Caco-2 (cell line): ENCODE measurements at regions not wholly inside any gene's neighbourhood (a gene's known extent, or its start where the extent isn't known, plus 50 kb on each side); places are given as distances from the start of the nearest gene placed in this dataset.

Experiments used
- BruUV-seq: library from RNA; stranded (reverse); fragments of 400-500 nt; replicated peaks from 2 replicates; lab custom pipeline; 2021; lab: Mats Ljungman, UMichigan
- CTCF ChIA-PET: fragments of 300-600 bp; sonication (Branson Sonifier 250); formaldehyde crosslinking; loops from one replicate; lab custom pipeline; 2022; ENCODE audit warnings: antibody characterized with exemption; lab: Charles Lee
- POLR2A ChIA-PET: fragments of 300-600 bp; sonication (Branson Sonifier 250); formaldehyde crosslinking; loops from one replicate; lab custom pipeline; 2022; ENCODE audit warnings: antibody characterized with exemption; lab: Charles Lee
- DNase-seq, 2 experiments: peaks; one replicate each; pipeline versions ENCODE4 v3.0.0 to v3.0.0-alpha.2; 2020 to 2022
- H3K27me3 ChIP-seq: replicated peaks from 2 replicates; pipeline ENCODE4 v1.6.0; 2011; ENCODE audit warnings: low read length; ENCODE audit not compliant: control insufficient read depth, insufficient read depth
- H3K36me3 ChIP-seq: 2 replicates; pipeline ENCODE4 v1.5.1; 2011; ENCODE audit warnings: low read length; ENCODE audit not compliant: control insufficient read depth, insufficient read depth
- H3K4me1 ChIP-seq: fragments of 250-450 bp; sonication (Bioruptor Pico); 2 replicates; pipeline ENCODE4 v1.5.1; 2020; ENCODE audit warnings: mild to moderate bottlenecking
- H3K4me3 ChIP-seq: 2 replicates; pipeline ENCODE4 v1.5.1; 2011; ENCODE audit warnings: low read depth, mild to moderate bottlenecking, control low read depth, low read length
- H3K9me3 ChIP-seq: fragments of 250-450 bp; sonication (Bioruptor Pico); 2 replicates; pipeline ENCODE4 v1.5.1; 2020; ENCODE audit warnings: mild to moderate bottlenecking, moderate library complexity
- H3K27ac Mint-ChIP-seq: one replicate; pipeline ENCODE4 v1.8.0; 2022; ENCODE audit warnings: mixed read lengths; ENCODE audit not compliant: unreplicated experiment
- H3K27me3 Mint-ChIP-seq: one replicate; pipeline ENCODE4 v1.8.0; 2022; ENCODE audit warnings: mixed read lengths; ENCODE audit not compliant: insufficient read depth, unreplicated experiment
- H3K36me3 Mint-ChIP-seq: one replicate; pipeline ENCODE4 v1.8.0; 2022; ENCODE audit warnings: mild to moderate bottlenecking, mixed read lengths; ENCODE audit not compliant: insufficient read depth, unreplicated experiment
- H3K4me1 Mint-ChIP-seq: one replicate; pipeline ENCODE4 v1.8.0; 2022; ENCODE audit warnings: low read depth, mixed read lengths; ENCODE audit not compliant: unreplicated experiment
- H3K4me3 Mint-ChIP-seq: one replicate; pipeline ENCODE4 v1.8.0; 2022; ENCODE audit warnings: mild to moderate bottlenecking, moderate library complexity, mixed read lengths; ENCODE audit not compliant: unreplicated experiment
- H3K9me3 Mint-ChIP-seq: one replicate; pipeline ENCODE4 v1.8.0; 2022; ENCODE audit warnings: mixed read lengths; ENCODE audit not compliant: unreplicated experiment
- intact Hi-C: fragments of 100-400 bp; cut with micrococcal nuclease; formaldehyde crosslinking; loops from one replicate; pipeline ENCODE4 v1.10.0; 2022; ENCODE audit not compliant: unreplicated experiment
- TF ChIP-seq, protein P1 (sequence below), 2 experiments: fragments of 200-600 bp in 1 of 2; IDR thresholded peaks; 1 replicate in 1 of 2; 2 replicates in 1 of 2; pipeline versions ENCODE4 v1.5.1 to v1.8.0; 2011 to 2022; ENCODE audit warnings: antibody characterized with exemption in 1 of 2, control low read depth in 1 of 2, inconsistent platforms in 1 of 2, low read depth in 1 of 2, low read length in 1 of 2, mild to moderate bottlenecking in 1 of 2, moderate library complexity in 1 of 2; ENCODE audit not compliant: insufficient read depth in 1 of 2, severe bottlenecking in 1 of 2, unreplicated experiment in 1 of 2

DNA sequence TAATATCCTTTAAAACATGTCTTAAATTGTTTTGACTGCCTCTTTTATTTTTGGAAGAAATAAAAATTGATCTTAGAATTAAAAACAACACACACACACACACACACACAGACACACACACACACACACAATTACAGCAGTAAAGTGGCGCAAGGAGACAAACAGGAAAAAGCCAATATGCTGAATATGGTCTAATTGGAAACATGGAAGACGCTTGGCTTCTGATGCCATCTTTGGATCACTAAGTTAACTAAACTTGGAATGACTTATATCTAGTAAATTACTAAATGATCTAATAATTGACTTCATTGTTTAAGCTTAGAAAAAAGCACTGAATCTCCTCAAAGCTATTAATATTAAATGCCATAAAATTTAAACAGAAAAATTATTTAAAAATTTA is 1093.4 kb downstream of the ADGRL3 start:
- H3K4me1 ChIP-seq: no peaks in the 10 kb centered on the region
- ChIA-PET CTCF (no interaction called here), POLR2A (no interaction called here)
- no peaks in the 10 kb centered on the region for H3K9me3 Mint-ChIP-seq
- TF ChIP-seq, protein P1, sequence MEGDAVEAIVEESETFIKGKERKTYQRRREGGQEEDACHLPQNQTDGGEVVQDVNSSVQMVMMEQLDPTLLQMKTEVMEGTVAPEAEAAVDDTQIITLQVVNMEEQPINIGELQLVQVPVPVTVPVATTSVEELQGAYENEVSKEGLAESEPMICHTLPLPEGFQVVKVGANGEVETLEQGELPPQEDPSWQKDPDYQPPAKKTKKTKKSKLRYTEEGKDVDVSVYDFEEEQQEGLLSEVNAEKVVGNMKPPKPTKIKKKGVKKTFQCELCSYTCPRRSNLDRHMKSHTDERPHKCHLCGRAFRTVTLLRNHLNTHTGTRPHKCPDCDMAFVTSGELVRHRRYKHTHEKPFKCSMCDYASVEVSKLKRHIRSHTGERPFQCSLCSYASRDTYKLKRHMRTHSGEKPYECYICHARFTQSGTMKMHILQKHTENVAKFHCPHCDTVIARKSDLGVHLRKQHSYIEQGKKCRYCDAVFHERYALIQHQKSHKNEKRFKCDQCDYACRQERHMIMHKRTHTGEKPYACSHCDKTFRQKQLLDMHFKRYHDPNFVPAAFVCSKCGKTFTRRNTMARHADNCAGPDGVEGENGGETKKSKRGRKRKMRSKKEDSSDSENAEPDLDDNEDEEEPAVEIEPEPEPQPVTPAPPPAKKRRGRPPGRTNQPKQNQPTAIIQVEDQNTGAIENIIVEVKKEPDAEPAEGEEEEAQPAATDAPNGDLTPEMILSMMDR (IDR thresholded peaks at IDR 0.05; ENCODE audit: insufficient read depth in 1 of 2, low read depth in 1 of 2, low read length in 1 of 2, severe bottlenecking in 1 of 2, unreplicated experiment in 1 of 2): no peak
- no peak for DNase-seq
- no peaks in the 10 kb centered on the region for H3K9me3 ChIP-seq
- H3K36me3 ChIP-seq: no peaks in the 10 kb centered on the region
- no peaks in the 10 kb centered on the region for H3K36me3 Mint-ChIP-seq
- no peak overlapping the region for H3K4me3 ChIP-seq
- no peaks in the 10 kb centered on the region for H3K27me3 Mint-ChIP-seq
- no peak overlapping the region for H3K27ac Mint-ChIP-seq
- no peaks in the 10 kb centered on the region for H3K4me1 Mint-ChIP-seq
- no peaks in the 10 kb centered on the region for H3K27me3 ChIP-seq
- intact Hi-C loops: no loop called here
- BruUV-seq: no TSS peak
- no peak overlapping the region for H3K4me3 Mint-ChIP-seq

DNA sequence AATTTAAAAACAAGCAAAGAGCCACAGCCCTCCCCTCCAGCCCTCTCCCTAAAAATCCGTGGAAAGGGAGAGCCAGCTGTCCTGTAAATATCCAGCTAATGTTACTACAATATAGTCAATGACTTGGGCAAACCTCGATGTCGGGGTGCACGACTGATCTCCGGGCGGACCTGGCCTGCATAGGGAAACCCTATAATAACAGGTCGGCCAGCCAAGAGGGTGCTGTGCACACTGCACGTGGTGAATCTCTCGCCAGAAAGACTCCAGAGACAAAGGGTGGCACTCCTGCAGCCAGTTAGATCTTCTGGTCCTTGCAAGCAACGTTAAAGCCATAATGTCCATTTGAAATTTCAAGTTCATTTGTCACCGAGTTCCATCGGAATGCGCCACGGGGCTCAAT is 1092.8 kb downstream of the ADGRL3 start:
- no peak for DNase-seq
- Mint-ChIP-seq H3K9me3 (no peaks in the 10 kb centered on the region), H3K4me3 (no peak overlapping the region), H3K27me3 (no peaks in the 10 kb centered on the region), H3K36me3 (no peaks in the 10 kb centered on the region), H3K4me1 (no peaks in the 10 kb centered on the region), H3K27ac (no peak overlapping the region)
- intact Hi-C loops: no loop called here
- no peak overlapping the region for H3K4me3 ChIP-seq
- H3K9me3 ChIP-seq: no peaks in the 10 kb centered on the region
- H3K4me1 ChIP-seq: no peaks in the 10 kb centered on the region
- TF ChIP-seq, protein P1 (IDR thresholded peaks at IDR 0.05; ENCODE audit: insufficient read depth in 1 of 2, low read depth in 1 of 2, low read length in 1 of 2, severe bottlenecking in 1 of 2, unreplicated experiment in 1 of 2): no peak
- BruUV-seq: no TSS peak
- no peaks in the 10 kb centered on the region for H3K27me3 ChIP-seq
- H3K36me3 ChIP-seq: no peaks in the 10 kb centered on the region
- POLR2A ChIA-PET: no interaction called here
- CTCF ChIA-PET: no interaction called here

DNA sequence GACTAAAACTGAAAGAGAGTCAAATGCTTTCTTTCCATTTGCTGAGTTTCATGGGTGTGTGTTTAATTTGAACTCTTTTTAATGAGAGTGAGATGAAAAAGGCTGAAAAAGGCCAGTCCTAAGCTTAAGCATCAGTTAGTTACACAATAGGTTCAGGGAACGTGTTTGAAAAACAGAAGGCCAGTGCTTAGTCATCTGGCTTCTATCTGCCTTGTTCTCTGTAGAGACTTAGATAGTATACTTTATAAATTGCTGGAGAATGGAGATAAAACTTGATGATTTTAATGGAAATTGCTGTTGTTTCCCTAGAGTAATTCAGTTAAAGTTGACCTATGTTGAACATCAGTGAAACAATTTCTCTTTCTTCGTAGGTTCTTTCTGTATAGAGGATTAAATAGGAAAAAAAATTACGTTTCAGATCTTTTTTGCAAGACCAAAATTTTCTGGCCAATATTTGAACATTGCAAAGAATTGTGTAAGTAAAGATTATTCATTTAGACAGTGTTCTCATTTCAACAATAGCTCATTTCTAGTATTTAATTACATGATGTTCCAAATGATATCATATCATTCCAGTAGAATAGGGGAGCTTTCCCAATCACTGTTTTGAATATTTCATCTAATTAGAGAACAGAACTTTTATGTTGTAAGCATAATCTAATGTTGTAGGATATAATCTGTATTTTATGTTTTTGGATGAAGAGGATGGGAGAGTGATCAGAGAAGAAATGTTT is 1088.8 kb downstream of the ADGRL3 start:
- no peak for DNase-seq
- no TSS peak for BruUV-seq
- H3K36me3 Mint-ChIP-seq: no peaks in the 10 kb centered on the region

More for the DNA sequence above, 1088.8 kb downstream of the ADGRL3 start:
- Histone ChIP-seq H3K9me3 (no peaks in the 10 kb centered on the region), H3K27me3 (no peaks in the 10 kb centered on the region), H3K4me1 (no peaks in the 10 kb centered on the region), H3K4me3 (no peak overlapping the region), H3K36me3 (no peaks in the 10 kb centered on the region)
- TF ChIP-seq, protein P1 (IDR thresholded peaks at IDR 0.05; ENCODE audit: insufficient read depth in 1 of 2, low read depth in 1 of 2, low read length in 1 of 2, severe bottlenecking in 1 of 2, unreplicated experiment in 1 of 2): no peak
- no peak overlapping the region for H3K4me3 Mint-ChIP-seq
- intact Hi-C loops: no loop called here
- ChIA-PET POLR2A (no interaction called here), CTCF (no interaction called here)
- H3K9me3 Mint-ChIP-seq: no peaks in the 10 kb centered on the region
- H3K4me1 Mint-ChIP-seq: no peaks in the 10 kb centered on the region
- no peaks in the 10 kb centered on the region for H3K27me3 Mint-ChIP-seq
- no peak overlapping the region for H3K27ac Mint-ChIP-seq
